GM12873 (cell line): ENCODE measurements at regions not wholly inside any gene's neighbourhood (a gene's known extent, or its start where the extent isn't known, plus 50 kb on each side); places are given as distances from the start of the nearest gene placed in this dataset.

Experiments
- CTCF ChIP-seq: IDR thresholded peaks from 2 replicates; pipeline ENCODE4 v1.5.1; 2012; ENCODE audit warnings: low read depth, mild to moderate bottlenecking, moderate library complexity, low read length, control low read depth; ENCODE audit not compliant: insufficient read depth; ENCODE audit errors: missing control alignments

DNA sequence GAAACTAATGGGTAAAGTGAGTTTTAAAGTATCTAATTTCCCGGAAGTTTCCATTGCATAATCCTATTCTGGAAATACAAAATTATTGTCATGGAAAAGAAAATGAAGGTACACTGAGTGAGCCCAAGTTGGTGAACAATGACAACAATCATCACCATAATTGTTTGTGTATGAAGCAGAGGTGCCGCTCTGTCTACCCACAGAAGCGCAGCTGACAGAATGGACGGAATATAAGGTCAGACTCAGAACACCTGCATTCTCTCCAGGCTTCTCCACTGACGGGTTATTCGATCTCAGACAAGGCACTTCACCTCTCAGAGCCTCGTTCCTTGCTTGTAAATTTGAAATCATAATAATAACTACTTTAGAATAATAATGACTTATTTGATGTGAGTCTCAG lies 99.1 kb upstream of the NGF start:
- TF ChIP-seq CTCF, result no peak

- TF ChIP-seq CTCF, result no peak
Measured at GRCh38 chr1:115436596-115436995, 98.5 kb upstream of the NGF start.

DNA sequence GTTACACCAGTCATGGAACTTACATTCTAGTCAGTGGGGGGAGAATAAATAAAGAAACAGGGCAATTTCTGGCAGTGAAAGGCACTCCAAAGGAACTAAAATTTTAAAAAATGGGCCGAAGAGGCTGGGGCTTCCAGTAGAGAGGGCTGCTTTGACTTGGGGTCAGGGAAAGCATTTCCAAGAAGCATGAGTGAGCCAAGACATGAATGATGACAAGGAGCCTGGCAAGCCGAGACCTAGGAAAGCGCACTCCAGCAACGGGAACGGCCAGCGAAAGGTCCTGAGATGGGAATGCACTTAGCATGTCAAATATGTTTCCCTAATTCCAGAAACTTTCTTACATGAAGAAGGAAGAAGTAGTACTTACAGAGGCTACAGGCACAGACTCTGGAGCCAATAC lies 95.4 kb upstream of the NGF start:
- TF ChIP-seq CTCF, result no peak

- TF ChIP-seq CTCF, result no peak
Measured at GRCh38 chr1:115432061-115432460, 94.0 kb upstream of the NGF start.

- no peak for TF ChIP-seq CTCF
Measured at GRCh38 chr1:115430441-115431158, 92.6 kb upstream of the NGF start.

DNA sequence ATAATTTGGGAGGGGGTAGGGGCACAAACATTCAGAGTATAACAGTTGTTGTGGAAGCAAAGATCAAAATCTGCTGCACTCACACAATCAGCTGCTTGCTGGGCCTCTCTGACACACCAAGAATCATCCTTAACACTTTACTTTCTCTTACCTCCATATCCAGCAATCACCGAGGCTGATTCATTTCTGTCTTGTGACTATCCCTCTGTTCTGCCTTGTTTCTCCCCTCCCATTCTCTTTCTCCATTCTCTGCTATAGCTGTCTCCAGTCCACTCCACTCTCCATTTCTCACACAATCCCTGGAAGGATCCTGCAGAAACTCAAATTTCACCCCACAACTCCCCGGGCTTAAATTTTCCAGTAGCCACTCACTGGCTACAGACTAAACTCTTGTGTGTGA lies 91.8 kb upstream of the NGF start:
- TF ChIP-seq CTCF, result no peak

- TF ChIP-seq CTCF, result no peak
Measured at GRCh38 chr1:115429241-115429640, 91.2 kb upstream of the NGF start.

GRCh38 chr1:115428676-115429075 lies 90.6 kb upstream of the NGF start:
- no peak for TF ChIP-seq CTCF
